Adipocyte (in vitro differentiated cells): ENCODE measurements at regions not wholly inside any gene's neighbourhood (a gene's known extent, or its start where the extent isn't known, plus 50 kb on each side); places are given as distances from the start of the nearest gene placed in this dataset.

Experiments used
- DNase-seq: peaks from one replicate; pipeline ENCODE4 v3.0.0-alpha.2; 2015; ENCODE audit warnings: low read depth
- H3K27me3 ChIP-seq: replicated peaks from 2 replicates; pipeline ENCODE4 v1.7.0; 2013; ENCODE audit warnings: mild to moderate bottlenecking, low read length, moderate library complexity; ENCODE audit not compliant: control insufficient read depth, insufficient read depth
- H3K36me3 ChIP-seq: 2 replicates; pipeline ENCODE4 v1.7.0; 2013; ENCODE audit warnings: low read length, mild to moderate bottlenecking, moderate library complexity; ENCODE audit not compliant: control insufficient read depth, insufficient read depth, severe bottlenecking
- H3K4me1 ChIP-seq: 2 replicates; pipeline ENCODE4 v1.7.0; 2013; ENCODE audit warnings: mild to moderate bottlenecking, low read length, moderate library complexity; ENCODE audit not compliant: control insufficient read depth, insufficient read depth
- H3K4me3 ChIP-seq: 2 replicates; pipeline ENCODE4 v1.7.0; 2013; ENCODE audit warnings: mild to moderate bottlenecking, low read length, moderate library complexity
- H3K9ac ChIP-seq: 2 replicates; pipeline ENCODE4 v1.7.0; 2013; ENCODE audit warnings: mild to moderate bottlenecking, low read length, moderate library complexity
- H3K9me3 ChIP-seq: 2 replicates; pipeline ENCODE4 v1.7.0; 2013; ENCODE audit warnings: mild to moderate bottlenecking, low read length, moderate library complexity; ENCODE audit not compliant: control insufficient read depth

DNA sequence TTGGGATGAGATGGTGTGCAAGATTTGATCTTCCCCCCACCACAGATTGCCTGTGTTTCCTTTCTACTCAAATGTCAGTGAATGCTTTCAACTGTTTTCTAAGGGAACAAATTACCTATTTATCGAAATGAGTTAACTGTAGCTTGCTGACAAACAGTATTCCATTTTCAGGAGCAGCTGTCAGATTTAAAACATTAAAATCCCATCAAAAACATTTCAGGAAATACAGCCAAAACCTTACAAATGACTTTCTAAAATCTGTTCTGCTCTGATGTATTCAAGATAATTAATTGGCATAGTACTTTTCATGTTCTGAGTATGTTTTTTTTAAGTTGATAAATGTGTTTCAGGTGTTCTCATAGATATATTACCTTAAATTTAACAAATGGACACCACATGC is 158.0 kb upstream of the DMRTA1 start:
- Histone ChIP-seq H3K9me3 (no peaks in the 10 kb centered on the region), H3K36me3 (no peaks in the 10 kb centered on the region)
- DNase-seq, result no peak

DNA sequence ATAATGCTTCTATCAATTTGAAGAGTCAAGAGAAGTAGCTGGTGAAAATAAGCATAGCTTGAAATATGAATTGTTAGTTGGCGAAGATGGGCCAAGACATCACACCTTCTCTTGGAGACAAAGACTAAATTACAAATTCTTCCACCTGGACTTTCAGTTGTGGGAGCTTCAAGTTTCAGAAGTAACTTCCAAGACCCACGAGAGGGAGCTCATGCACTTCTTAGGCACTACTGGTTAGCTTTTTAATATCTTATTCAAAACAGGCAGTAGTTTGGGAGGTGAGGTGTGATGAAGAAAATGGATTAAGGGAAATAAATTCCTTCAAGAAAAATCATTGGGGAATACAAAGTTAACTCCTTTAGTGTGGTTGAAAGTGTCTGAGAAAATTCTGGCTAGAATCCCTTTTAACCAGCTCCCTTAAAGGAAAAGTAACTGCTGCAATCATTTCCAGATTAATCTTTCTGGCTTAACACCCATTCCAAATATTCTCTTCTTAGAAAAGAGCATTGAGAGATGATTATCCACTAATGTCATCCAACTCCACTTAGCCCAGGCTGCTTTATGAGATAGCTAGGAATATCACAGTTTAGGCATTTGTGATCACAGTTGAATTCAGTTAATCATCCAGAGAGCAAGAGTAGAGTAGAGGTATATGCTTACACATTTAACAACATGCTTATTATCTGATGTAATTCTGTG is 139.5 kb upstream of the DMRTA1 start:
- peak; percentile 88 for DNase-seq
- Histone ChIP-seq H3K36me3 (no peaks in the 10 kb centered on the region), H3K27me3 (no peaks in the 10 kb centered on the region), H3K4me1 (peaks cover 6% of the 10 kb centered on the region), H3K9me3 (no peaks in the 10 kb centered on the region), H3K9ac (no peak overlapping the region), H3K4me3 (no peak overlapping the region)

More for the DNA sequence above, 158.0 kb upstream of the DMRTA1 start:
- no peak overlapping the region for H3K4me3 ChIP-seq
- peaks cover 10% of the 10 kb centered on the region for H3K27me3 ChIP-seq
- H3K9ac ChIP-seq, result no peak overlapping the region
- H3K4me1 ChIP-seq, result no peaks in the 10 kb centered on the region

DNA sequence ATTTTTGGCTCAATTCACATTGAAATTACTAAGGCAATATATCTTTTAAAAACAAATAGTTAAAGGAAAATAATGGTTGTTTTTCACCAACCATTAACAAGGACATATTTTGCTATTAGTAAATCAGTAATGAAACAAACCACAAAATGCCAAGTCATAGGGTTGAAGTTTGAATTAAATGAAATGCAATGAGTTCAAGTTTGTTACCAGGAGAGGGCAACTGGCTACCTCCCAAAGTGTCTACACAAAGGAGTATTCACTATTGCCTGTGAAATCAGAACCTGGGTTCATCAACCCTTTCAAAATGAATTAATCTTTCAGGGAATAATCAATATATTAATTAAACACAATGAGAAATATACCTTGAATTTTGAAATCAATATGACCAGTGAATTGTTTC is 138.4 kb upstream of the DMRTA1 start:
- no peak overlapping the region for H3K9ac ChIP-seq
- DNase-seq, result no peak
- no peaks in the 10 kb centered on the region for H3K27me3 ChIP-seq
- H3K4me1 ChIP-seq, result peaks cover 6% of the 10 kb centered on the region
- no peaks in the 10 kb centered on the region for H3K9me3 ChIP-seq
- no peaks in the 10 kb centered on the region for H3K36me3 ChIP-seq
- no peak overlapping the region for H3K4me3 ChIP-seq

GRCh38 chr9:22316645-22317044 is 130.0 kb upstream of the DMRTA1 start:
- no peak for DNase-seq
- H3K4me3 ChIP-seq, result no peak overlapping the region

GRCh38 chr9:22331533-22331932 is 115.1 kb upstream of the DMRTA1 start:
- Histone ChIP-seq H3K27me3 (no peaks in the 10 kb centered on the region), H3K36me3 (no peaks in the 10 kb centered on the region), H3K9me3 (no peaks in the 10 kb centered on the region), H3K9ac (no peak overlapping the region), H3K4me3 (no peak overlapping the region), H3K4me1 (peaks cover under 1% of the 10 kb centered on the region)
- no peak for DNase-seq

More at GRCh38 chr9:22316645-22317044, 130.0 kb upstream of the DMRTA1 start:
- Histone ChIP-seq H3K4me1 (no peaks in the 10 kb centered on the region), H3K36me3 (no peaks in the 10 kb centered on the region), H3K9me3 (peaks cover 11% of the 10 kb centered on the region), H3K9ac (no peak overlapping the region), H3K27me3 (no peaks in the 10 kb centered on the region)

GRCh38 chr9:22332202-22332601 is 114.4 kb upstream of the DMRTA1 start:
- H3K9me3 ChIP-seq, result no peaks in the 10 kb centered on the region

GRCh38 chr9:22337261-22337660 is 109.4 kb upstream of the DMRTA1 start:
- H3K4me1 ChIP-seq, result peaks cover 17% of the 10 kb centered on the region
- H3K9me3 ChIP-seq, result no peaks in the 10 kb centered on the region
- peak; percentile 18 for DNase-seq
- no peaks in the 10 kb centered on the region for H3K36me3 ChIP-seq
- no peak overlapping the region for H3K4me3 ChIP-seq
- H3K27me3 ChIP-seq, result no peaks in the 10 kb centered on the region
- no peak overlapping the region for H3K9ac ChIP-seq

More at GRCh38 chr9:22332202-22332601, 114.4 kb upstream of the DMRTA1 start:
- peaks cover 5% of the 10 kb centered on the region for H3K4me1 ChIP-seq
- DNase-seq, result no peak
- H3K9ac ChIP-seq, result no peak overlapping the region
- no peaks in the 10 kb centered on the region for H3K27me3 ChIP-seq
- no peaks in the 10 kb centered on the region for H3K36me3 ChIP-seq
- no peak overlapping the region for H3K4me3 ChIP-seq

DNA sequence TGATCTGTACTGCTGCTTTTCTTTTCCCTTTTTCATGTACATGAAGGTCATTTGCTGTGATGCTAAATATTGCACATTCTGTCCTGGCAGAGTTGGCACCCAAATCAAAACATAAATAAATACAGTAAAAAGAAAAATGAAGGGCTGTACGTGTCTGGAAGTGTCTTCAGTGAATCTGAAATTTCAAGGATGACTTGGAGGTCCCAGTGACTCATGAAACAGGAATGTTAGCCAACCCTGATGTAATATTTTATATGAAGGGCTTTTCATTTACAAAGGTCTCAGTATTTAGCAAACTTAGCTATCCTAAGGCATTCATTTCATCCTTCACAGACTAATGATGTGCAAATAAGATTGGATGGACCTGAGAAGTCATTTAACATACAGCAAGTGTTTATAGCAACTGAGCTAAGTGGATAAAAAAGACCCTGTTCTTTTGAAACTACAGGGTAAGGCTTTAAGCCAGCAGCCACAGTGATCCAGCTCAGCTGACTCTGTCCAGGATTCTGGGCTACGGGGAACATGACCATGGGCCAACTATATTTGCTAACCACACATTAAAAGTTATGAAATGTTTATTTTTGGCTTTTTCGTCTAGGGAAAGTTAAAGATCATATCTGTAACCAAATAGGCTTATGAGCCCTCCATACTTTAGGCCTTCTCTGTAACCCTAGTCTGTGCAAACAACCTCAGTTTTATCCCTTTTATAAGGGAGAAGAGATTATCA is 104.0 kb upstream of the DMRTA1 start:
- H3K9me3 ChIP-seq, result no peaks in the 10 kb centered on the region
- peak overlapping the region; percentile 31 for H3K9ac ChIP-seq
- no peaks in the 10 kb centered on the region for H3K27me3 ChIP-seq
- peak; percentile 82 for DNase-seq
- H3K4me1 ChIP-seq, result peaks cover 37% of the 10 kb centered on the region
- peak overlapping the region; percentile 45 for H3K4me3 ChIP-seq
- no peaks in the 10 kb centered on the region for H3K36me3 ChIP-seq

DNA sequence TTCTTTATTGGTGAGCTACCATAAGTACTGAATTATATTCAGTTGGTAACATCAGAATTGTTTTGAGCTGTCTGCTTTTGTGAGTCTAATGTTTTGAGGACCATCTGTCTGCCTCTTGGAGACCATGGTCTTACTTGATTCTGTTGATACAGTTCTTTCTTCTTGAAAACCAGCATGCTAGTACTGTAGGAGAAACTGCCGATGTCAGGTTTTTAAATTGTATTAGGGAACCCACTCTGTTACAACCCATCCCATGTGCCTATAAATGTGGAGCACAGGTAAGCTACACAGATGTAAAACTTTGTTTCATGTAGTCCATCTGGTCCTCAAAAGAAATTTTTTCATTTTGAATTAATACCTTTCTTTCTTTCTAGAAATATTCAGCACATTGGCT is 103.4 kb upstream of the DMRTA1 start:
- no peak for DNase-seq
- H3K9ac ChIP-seq, result no peak overlapping the region
- H3K27me3 ChIP-seq, result no peaks in the 10 kb centered on the region
- H3K9me3 ChIP-seq, result no peaks in the 10 kb centered on the region
- H3K36me3 ChIP-seq, result no peaks in the 10 kb centered on the region
- H3K4me3 ChIP-seq, result peak overlapping the region; percentile 45
- peaks cover 33% of the 10 kb centered on the region for H3K4me1 ChIP-seq

DNA sequence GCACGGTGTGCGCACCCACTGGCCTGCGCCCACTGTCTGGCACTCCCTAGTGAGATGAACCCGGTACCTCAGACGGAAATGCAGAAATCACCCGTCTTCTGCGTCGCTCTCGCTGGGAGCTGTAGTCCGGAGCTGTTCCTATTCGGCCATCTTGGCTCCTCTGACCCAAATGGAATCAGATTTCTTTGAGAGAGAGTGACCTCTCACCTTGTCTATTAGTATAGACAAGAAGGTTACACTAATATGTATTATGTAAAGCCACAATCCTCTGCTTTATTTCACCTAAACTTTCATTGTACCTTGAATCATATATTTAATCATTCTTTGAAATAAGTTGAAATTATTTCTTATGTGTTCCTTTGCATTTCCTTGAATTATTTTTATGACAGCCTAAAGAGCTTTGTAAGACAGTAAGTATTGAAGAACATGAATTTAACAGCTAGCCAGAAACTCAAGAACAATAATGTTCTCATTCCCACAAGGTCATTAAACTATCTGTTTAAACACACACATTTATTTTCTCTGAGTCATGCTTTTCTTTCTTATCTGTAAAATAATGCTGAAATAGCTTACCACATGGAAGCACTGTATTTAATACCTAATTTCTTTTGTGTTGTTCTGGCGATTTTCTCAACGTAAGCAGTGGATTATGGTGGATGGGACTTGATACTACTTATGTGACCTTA is 91.8 kb upstream of the DMRTA1 start:
- no peak for DNase-seq
- Histone ChIP-seq H3K4me3 (no peak overlapping the region), H3K27me3 (no peaks in the 10 kb centered on the region), H3K4me1 (no peaks in the 10 kb centered on the region), H3K9ac (no peak overlapping the region), H3K36me3 (no peaks in the 10 kb centered on the region), H3K9me3 (peaks cover 30% of the 10 kb centered on the region)

DNA sequence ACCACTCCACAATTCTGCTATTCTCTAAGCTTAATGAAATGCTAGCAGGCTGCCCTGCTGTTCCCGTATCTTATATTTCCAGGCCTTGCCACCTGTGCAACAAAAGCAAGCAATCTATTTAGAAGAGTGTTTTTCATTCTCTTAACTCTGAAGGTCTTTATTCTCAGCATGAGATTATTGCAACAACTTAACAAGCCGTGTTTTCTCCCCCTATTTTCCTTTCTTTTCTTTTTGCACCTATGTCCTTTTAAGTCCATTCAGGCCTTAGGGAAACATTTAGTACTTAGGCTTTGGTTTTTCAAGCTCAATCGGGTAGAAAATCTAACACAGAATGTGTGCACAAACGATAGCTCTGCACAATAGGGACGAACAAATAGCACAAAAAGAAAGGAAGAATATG is 89.6 kb upstream of the DMRTA1 start:
- DNase-seq, result no peak
- Histone ChIP-seq H3K4me1 (no peaks in the 10 kb centered on the region), H3K4me3 (no peak overlapping the region), H3K9ac (no peak overlapping the region), H3K27me3 (no peaks in the 10 kb centered on the region), H3K36me3 (no peaks in the 10 kb centered on the region), H3K9me3 (peaks cover 36% of the 10 kb centered on the region)
